ENCODE measurements at regions not wholly inside any gene's neighbourhood (a gene's known extent, or its start where the extent isn't known, plus 50 kb on each side); places are given as distances from the start of the nearest gene placed in this dataset.

GRCh38 chr9:85331626-85332025, 410.1 kb downstream of the AGTPBP1 start:
- Histone ChIP-seq H2BK5ac (ENCODE audit: low read depth, low read length, poor library complexity, severe bottlenecking) (no peak overlapping the region), H2BK15ac (ENCODE audit: low read depth, poor library complexity, severe bottlenecking) (no peak overlapping the region), H2BK120ac (ENCODE audit: low read depth, low read length) (no peak overlapping the region), H4K91ac (ENCODE audit: low read length) (no peak overlapping the region), H3K14ac (ENCODE audit: low read length in 2 of 2) (no peak overlapping the region), H3K27me3 (ENCODE audit: control insufficient read depth in 1 of 2, insufficient read depth in 1 of 2, low read length in 2 of 2) (no peaks in the 10 kb centered on the region), H2BK12ac (ENCODE audit: low read length in 2 of 2) (no peak overlapping the region), H3K4me1 (ENCODE audit: control insufficient read depth, insufficient read depth, low read depth, low read length) (no peaks in the 10 kb centered on the region), H3K4me2 (ENCODE audit: low read length, poor library complexity, severe bottlenecking) (no peak overlapping the region), H3K36me3 (ENCODE audit: control insufficient read depth in 1 of 2, insufficient read depth in 2 of 2, low read depth in 1 of 2, low read length in 2 of 2) (no peaks in the 10 kb centered on the region), H3K4me3 (ENCODE audit: insufficient read depth in 1 of 2, low read depth in 1 of 2, low read length in 2 of 2) (no peak overlapping the region), H3K79me1 (replicated peaks; ENCODE audit: low read length, poor library complexity, severe bottlenecking) (no peaks in the 10 kb centered on the region), H2AFZ (ENCODE audit: low read depth, low read length) (no peak overlapping the region), H2AK5ac (ENCODE audit: low read length, severe bottlenecking) (no peak overlapping the region), H3K9ac (ENCODE audit: low read length) (no peak overlapping the region), H3K9me3 (ENCODE audit: control insufficient read depth, low read length) (no peaks in the 10 kb centered on the region), H3K23ac (ENCODE audit: low read length in 2 of 2) (no peak overlapping the region), H3K27ac (ENCODE audit: low read length, poor library complexity, severe bottlenecking) (no peak overlapping the region), H3K4ac (ENCODE audit: low read depth in 1 of 2, low read length in 2 of 2) (no peak overlapping the region), H4K8ac (ENCODE audit: low read length) (no peak overlapping the region), H3K18ac (ENCODE audit: low read depth in 1 of 2, low read length in 2 of 2) (no peak overlapping the region)
- WGBS = 17% methylated on average over 1 of the region's 1 CpG
- no peak for DNase-seq

GRCh38 chr9:85322592-85322991, 419.2 kb downstream of the AGTPBP1 start:
- Histone ChIP-seq H4K8ac (ENCODE audit: low read length) (no peak overlapping the region), H3K4me3 (ENCODE audit: insufficient read depth in 1 of 2, low read depth in 1 of 2, low read length in 2 of 2) (no peak overlapping the region), H2BK12ac (ENCODE audit: low read length in 2 of 2) (no peak overlapping the region), H3K9ac (ENCODE audit: low read length) (no peak overlapping the region), H2BK5ac (ENCODE audit: low read depth, low read length, poor library complexity, severe bottlenecking) (no peak overlapping the region), H2AK5ac (ENCODE audit: low read length, severe bottlenecking) (no peak overlapping the region), H3K27ac (ENCODE audit: low read length, poor library complexity, severe bottlenecking) (no peak overlapping the region), H2BK15ac (ENCODE audit: low read depth, poor library complexity, severe bottlenecking) (no peak overlapping the region), H2AFZ (ENCODE audit: low read depth, low read length) (no peak overlapping the region), H3K36me3 (ENCODE audit: control insufficient read depth in 1 of 2, insufficient read depth in 2 of 2, low read depth in 1 of 2, low read length in 2 of 2) (no peaks in the 10 kb centered on the region), H4K91ac (ENCODE audit: low read length) (no peak overlapping the region), H3K18ac (ENCODE audit: low read depth in 1 of 2, low read length in 2 of 2) (no peak overlapping the region), H3K23ac (ENCODE audit: low read length in 2 of 2) (no peak overlapping the region), H3K4me2 (ENCODE audit: low read length, poor library complexity, severe bottlenecking) (no peak overlapping the region), H3K79me1 (replicated peaks; ENCODE audit: low read length, poor library complexity, severe bottlenecking) (no peaks in the 10 kb centered on the region), H3K27me3 (ENCODE audit: control insufficient read depth in 1 of 2, insufficient read depth in 1 of 2, low read length in 2 of 2) (no peaks in the 10 kb centered on the region), H3K4ac (ENCODE audit: low read depth in 1 of 2, low read length in 2 of 2) (no peak overlapping the region), H3K4me1 (ENCODE audit: control insufficient read depth, insufficient read depth, low read depth, low read length) (peaks cover 20% of the 10 kb centered on the region), H3K9me3 (ENCODE audit: control insufficient read depth, low read length) (peaks cover 4% of the 10 kb centered on the region), H2BK120ac (ENCODE audit: low read depth, low read length) (no peak overlapping the region), H3K14ac (ENCODE audit: low read length in 2 of 2) (no peak overlapping the region)
- DNase-seq = no peak
- 90% methylated on average over 3 of the region's 4 CpGs for WGBS

GRCh38 chr9:85321561-85321960, 420.2 kb downstream of the AGTPBP1 start:
- peak overlapping the region in 1 of 2 experiments; percentile 7 for H3K14ac ChIP-seq (ENCODE audit: low read length in 2 of 2)
- H3K4ac ChIP-seq (ENCODE audit: low read depth in 1 of 2, low read length in 2 of 2) = no peak overlapping the region
- peak overlapping the region; percentile 58 for H3K27ac ChIP-seq (ENCODE audit: low read length, poor library complexity, severe bottlenecking)
- no peak overlapping the region for H4K91ac ChIP-seq (ENCODE audit: low read length)
- peak overlapping the region; percentile 35 for H2AK5ac ChIP-seq (ENCODE audit: low read length, severe bottlenecking)
- no peak overlapping the region for H2AFZ ChIP-seq (ENCODE audit: low read depth, low read length)
- H3K18ac ChIP-seq (ENCODE audit: low read depth in 1 of 2, low read length in 2 of 2) = no peak overlapping the region
- no peaks in the 10 kb centered on the region for H3K27me3 ChIP-seq (ENCODE audit: control insufficient read depth in 1 of 2, insufficient read depth in 1 of 2, low read length in 2 of 2)
- no peak overlapping the region for H2BK120ac ChIP-seq (ENCODE audit: low read depth, low read length)
- no peak overlapping the region for H2BK15ac ChIP-seq (ENCODE audit: low read depth, poor library complexity, severe bottlenecking)
- H3K4me3 ChIP-seq (ENCODE audit: insufficient read depth in 1 of 2, low read depth in 1 of 2, low read length in 2 of 2) = no peak overlapping the region
- no peaks in the 10 kb centered on the region for H3K79me1 ChIP-seq (replicated peaks; ENCODE audit: low read length, poor library complexity, severe bottlenecking)
- H3K36me3 ChIP-seq (ENCODE audit: control insufficient read depth in 1 of 2, insufficient read depth in 2 of 2, low read depth in 1 of 2, low read length in 2 of 2) = no peaks in the 10 kb centered on the region
- no peak overlapping the region for H3K23ac ChIP-seq (ENCODE audit: low read length in 2 of 2)
- H3K9me3 ChIP-seq (ENCODE audit: control insufficient read depth, low read length) = peaks cover 4% of the 10 kb centered on the region
- DNase-seq = no peak
- 84% methylated on average over 5 of the region's 5 CpGs for WGBS
- no peak overlapping the region for H2BK5ac ChIP-seq (ENCODE audit: low read depth, low read length, poor library complexity, severe bottlenecking)
- H4K8ac ChIP-seq (ENCODE audit: low read length) = no peak overlapping the region
- H3K4me1 ChIP-seq (ENCODE audit: control insufficient read depth, insufficient read depth, low read depth, low read length) = peaks cover 20% of the 10 kb centered on the region
- H2BK12ac ChIP-seq (ENCODE audit: low read length in 2 of 2) = no peak overlapping the region
- no peak overlapping the region for H3K4me2 ChIP-seq (ENCODE audit: low read length, poor library complexity, severe bottlenecking)
- H3K9ac ChIP-seq (ENCODE audit: low read length) = no peak overlapping the region

- H4K8ac ChIP-seq (ENCODE audit: low read length) = no peak overlapping the region
- peaks cover 8% of the 10 kb centered on the region for H3K9me3 ChIP-seq (ENCODE audit: control insufficient read depth, low read length)
- H3K18ac ChIP-seq (ENCODE audit: low read depth in 1 of 2, low read length in 2 of 2) = no peak overlapping the region
- no peak overlapping the region for H3K14ac ChIP-seq (ENCODE audit: low read length in 2 of 2)
- H2BK15ac ChIP-seq (ENCODE audit: low read depth, poor library complexity, severe bottlenecking) = no peak overlapping the region
- H3K36me3 ChIP-seq (ENCODE audit: control insufficient read depth in 1 of 2, insufficient read depth in 2 of 2, low read depth in 1 of 2, low read length in 2 of 2) = no peaks in the 10 kb centered on the region
- H3K4ac ChIP-seq (ENCODE audit: low read depth in 1 of 2, low read length in 2 of 2) = no peak overlapping the region
- no peak overlapping the region for H3K4me3 ChIP-seq (ENCODE audit: insufficient read depth in 1 of 2, low read depth in 1 of 2, low read length in 2 of 2)
- DNase-seq = no peak
- H2BK12ac ChIP-seq (ENCODE audit: low read length in 2 of 2) = no peak overlapping the region
- H2AK5ac ChIP-seq (ENCODE audit: low read length, severe bottlenecking) = no peak overlapping the region
- H3K4me2 ChIP-seq (ENCODE audit: low read length, poor library complexity, severe bottlenecking) = no peak overlapping the region
- H3K23ac ChIP-seq (ENCODE audit: low read length in 2 of 2) = no peak overlapping the region
- WGBS = 60% methylated on average over 1 of the region's 2 CpGs
- no peak overlapping the region for H2AFZ ChIP-seq (ENCODE audit: low read depth, low read length)
- H3K4me1 ChIP-seq (ENCODE audit: control insufficient read depth, insufficient read depth, low read depth, low read length) = peaks cover 20% of the 10 kb centered on the region
- no peak overlapping the region for H3K9ac ChIP-seq (ENCODE audit: low read length)
- H2BK120ac ChIP-seq (ENCODE audit: low read depth, low read length) = no peak overlapping the region
- H3K27ac ChIP-seq (ENCODE audit: low read length, poor library complexity, severe bottlenecking) = peak overlapping the region; percentile 60
- no peak overlapping the region for H4K91ac ChIP-seq (ENCODE audit: low read length)
- H3K27me3 ChIP-seq (ENCODE audit: control insufficient read depth in 1 of 2, insufficient read depth in 1 of 2, low read length in 2 of 2) = no peaks in the 10 kb centered on the region
- no peak overlapping the region for H2BK5ac ChIP-seq (ENCODE audit: low read depth, low read length, poor library complexity, severe bottlenecking)
- H3K79me1 ChIP-seq (replicated peaks; ENCODE audit: low read length, poor library complexity, severe bottlenecking) = no peaks in the 10 kb centered on the region
These were observed 421.7 kb downstream of the AGTPBP1 start for GRCh38 chr9:85319936-85320656.
